Fibroblast of lung (primary cell): ENCODE measurements at regions not wholly inside any gene's neighbourhood (a gene's known extent, or its start where the extent isn't known, plus 50 kb on each side); places are given as distances from the start of the nearest gene placed in this dataset.

Experiments used
- DNase-seq, 2 donors: peaks; one replicate each; pipeline versions ENCODE4 v3.0.0 to v3.0.0-alpha.2; 2010; ENCODE audit warnings: low read depth in 2 of 2
- H2AFZ ChIP-seq: 2 replicates; pipeline ENCODE4 v1.5.1; 2012; ENCODE audit warnings: low read length, control low read depth, inconsistent platforms
- H3K27ac ChIP-seq: 2 replicates; pipeline ENCODE4 v1.5.1; 2011; ENCODE audit warnings: low read length, control low read depth; ENCODE audit not compliant: insufficient read depth
- H3K27me3 ChIP-seq: 2 replicates; pipeline ENCODE4 v1.5.1; 2011; ENCODE audit warnings: mild to moderate bottlenecking, low read length; ENCODE audit not compliant: control insufficient read depth, insufficient read depth
- H3K36me3 ChIP-seq: 2 replicates; pipeline ENCODE4 v1.5.1; 2011; ENCODE audit warnings: low read length; ENCODE audit not compliant: control insufficient read depth, insufficient read depth
- H3K4me1 ChIP-seq: 2 replicates; pipeline ENCODE4 v1.5.1; 2011; ENCODE audit warnings: low read length; ENCODE audit not compliant: control insufficient read depth, insufficient read depth; ENCODE audit errors: extremely low read depth
- H3K4me2 ChIP-seq: 2 replicates; pipeline ENCODE4 v1.5.1; 2011; ENCODE audit warnings: low read length, control low read depth; ENCODE audit not compliant: insufficient read depth; ENCODE audit errors: extremely low read depth
- H3K4me3 ChIP-seq, 4 experiments: fragments of 200-600 bp in 1 of 4; sonication (generic) in 1 of 4; replicated peaks in 1 of 4; 2 replicates each; pipeline ENCODE4 v1.5.1; 2011 to 2016; ENCODE audit warnings: low read length in 4 of 4, low read depth in 3 of 4, mild to moderate bottlenecking in 3 of 4, control low read depth in 2 of 4, inconsistent platforms in 1 of 4, mixed read lengths in 1 of 4; ENCODE audit not compliant: insufficient read depth in 1 of 4; ENCODE audit errors: control extremely low read depth in 1 of 4
- H3K79me2 ChIP-seq: 2 replicates; pipeline ENCODE4 v1.5.1; 2012; ENCODE audit warnings: mild to moderate bottlenecking, low read length, inconsistent platforms; ENCODE audit not compliant: control insufficient read depth, insufficient read depth
- H3K9ac ChIP-seq: 2 replicates; pipeline ENCODE4 v1.5.1; 2011; ENCODE audit warnings: mild to moderate bottlenecking, low read length, control low read depth; ENCODE audit not compliant: insufficient read depth
- H3K9me3 ChIP-seq: 2 replicates; pipeline ENCODE4 v1.5.1; 2012; ENCODE audit warnings: low read depth, low read length; ENCODE audit not compliant: control insufficient read depth, insufficient read depth
- H4K20me1 ChIP-seq: 2 replicates; pipeline ENCODE4 v1.5.1; 2011; ENCODE audit warnings: low read length; ENCODE audit not compliant: control insufficient read depth, insufficient read depth; ENCODE audit errors: extremely low read depth
- EZH2 ChIP-seq: IDR thresholded peaks from 2 replicates; pipeline ENCODE4 v1.5.1; 2012; ENCODE audit warnings: low read length, control low read depth, mild to moderate bottlenecking; ENCODE audit errors: missing control alignments
- TF ChIP-seq, protein P1 (sequence below), 2 donors: IDR thresholded peaks in 1 of 2; conservative IDR thresholded peaks in 1 of 2; 1 replicate in 1 of 2; 2 replicates in 1 of 2; pipeline ENCODE4 v1.5.1; 2011 to 2012; ENCODE audit warnings: low read length in 2 of 2, control low read depth in 1 of 2, inconsistent platforms in 1 of 2, low read depth in 1 of 2, mild to moderate bottlenecking in 1 of 2

DNA sequence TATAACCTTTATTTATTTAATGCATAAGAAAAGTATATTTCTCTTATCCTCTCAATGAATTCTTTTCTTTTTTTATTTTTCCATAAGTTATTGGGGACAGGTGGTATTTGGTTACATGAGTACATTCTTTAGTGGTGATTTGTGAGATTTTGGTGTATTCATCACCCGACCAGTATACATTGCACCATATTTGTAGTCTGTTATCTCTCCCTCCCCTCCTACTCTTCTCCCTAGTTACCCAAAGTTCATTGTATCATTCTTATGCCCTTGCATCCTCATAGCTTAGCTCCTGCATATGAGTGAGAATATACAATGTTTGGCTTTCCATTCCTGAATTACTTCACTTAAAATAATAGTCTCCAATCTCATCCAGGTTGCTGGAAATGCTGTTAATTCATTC, 1900.0 kb upstream of the SEL1L start:
- no peak overlapping the region for H2AFZ ChIP-seq
- no peak overlapping the region for H3K27ac ChIP-seq
- peak in 1 of 2 donors; percentile 6 for DNase-seq
- no peaks in the 10 kb centered on the region for H4K20me1 ChIP-seq
- no peaks in the 10 kb centered on the region for H3K4me1 ChIP-seq
- no peak overlapping the region for H3K9ac ChIP-seq
- no peak for TF ChIP-seq EZH2
- TF ChIP-seq, protein P1, sequence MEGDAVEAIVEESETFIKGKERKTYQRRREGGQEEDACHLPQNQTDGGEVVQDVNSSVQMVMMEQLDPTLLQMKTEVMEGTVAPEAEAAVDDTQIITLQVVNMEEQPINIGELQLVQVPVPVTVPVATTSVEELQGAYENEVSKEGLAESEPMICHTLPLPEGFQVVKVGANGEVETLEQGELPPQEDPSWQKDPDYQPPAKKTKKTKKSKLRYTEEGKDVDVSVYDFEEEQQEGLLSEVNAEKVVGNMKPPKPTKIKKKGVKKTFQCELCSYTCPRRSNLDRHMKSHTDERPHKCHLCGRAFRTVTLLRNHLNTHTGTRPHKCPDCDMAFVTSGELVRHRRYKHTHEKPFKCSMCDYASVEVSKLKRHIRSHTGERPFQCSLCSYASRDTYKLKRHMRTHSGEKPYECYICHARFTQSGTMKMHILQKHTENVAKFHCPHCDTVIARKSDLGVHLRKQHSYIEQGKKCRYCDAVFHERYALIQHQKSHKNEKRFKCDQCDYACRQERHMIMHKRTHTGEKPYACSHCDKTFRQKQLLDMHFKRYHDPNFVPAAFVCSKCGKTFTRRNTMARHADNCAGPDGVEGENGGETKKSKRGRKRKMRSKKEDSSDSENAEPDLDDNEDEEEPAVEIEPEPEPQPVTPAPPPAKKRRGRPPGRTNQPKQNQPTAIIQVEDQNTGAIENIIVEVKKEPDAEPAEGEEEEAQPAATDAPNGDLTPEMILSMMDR (conservative IDR thresholded peaks at IDR 0.05 in 1 of 2, IDR thresholded peaks at IDR 0.05 in 1 of 2; ENCODE audit: low read depth in 1 of 2, low read length in 2 of 2), result no peak
- no peaks in the 10 kb centered on the region for H3K79me2 ChIP-seq
- no peak overlapping the region for H3K4me3 ChIP-seq
- no peaks in the 10 kb centered on the region for H3K9me3 ChIP-seq
- no peaks in the 10 kb centered on the region for H3K27me3 ChIP-seq
- H3K36me3 ChIP-seq, result no peaks in the 10 kb centered on the region
- H3K4me2 ChIP-seq, result no peak overlapping the region

DNA sequence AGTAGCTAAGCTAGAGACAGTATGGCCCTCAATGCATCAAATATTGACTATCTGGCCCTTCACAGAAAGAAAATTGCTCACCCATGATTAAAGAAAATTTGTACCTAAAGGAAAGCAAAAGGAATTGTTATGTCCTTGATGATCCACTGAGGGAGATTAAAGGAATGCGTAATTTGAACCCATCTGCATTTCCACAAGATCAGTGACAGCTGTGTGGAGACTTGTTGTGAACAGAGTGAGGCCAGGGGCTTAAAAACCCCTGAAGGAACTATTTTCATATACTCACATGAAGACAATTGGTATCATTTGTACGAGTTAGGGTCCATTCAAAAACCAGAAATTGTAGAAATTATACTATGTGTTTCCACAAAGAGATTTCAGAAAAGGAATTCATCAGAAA, 1908.1 kb upstream of the SEL1L start:
- Histone ChIP-seq H4K20me1 (no peaks in the 10 kb centered on the region), H3K36me3 (no peaks in the 10 kb centered on the region), H2AFZ (no peak overlapping the region), H3K9me3 (no peaks in the 10 kb centered on the region), H3K27me3 (no peaks in the 10 kb centered on the region), H3K27ac (no peak overlapping the region), H3K79me2 (no peaks in the 10 kb centered on the region), H3K9ac (no peak overlapping the region), H3K4me3 (no peak overlapping the region), H3K4me1 (no peaks in the 10 kb centered on the region), H3K4me2 (no peak overlapping the region)
- no peak for TF ChIP-seq EZH2
- TF ChIP-seq, protein P1 (conservative IDR thresholded peaks at IDR 0.05 in 1 of 2, IDR thresholded peaks at IDR 0.05 in 1 of 2; ENCODE audit: low read depth in 1 of 2, low read length in 2 of 2), result no peak
- no peak for DNase-seq

- Histone ChIP-seq H3K4me2 (no peak overlapping the region), H3K27me3 (no peaks in the 10 kb centered on the region), H3K9me3 (no peaks in the 10 kb centered on the region), H3K27ac (no peak overlapping the region), H3K4me1 (no peaks in the 10 kb centered on the region), H3K36me3 (no peaks in the 10 kb centered on the region), H3K9ac (no peak overlapping the region), H2AFZ (no peak overlapping the region), H4K20me1 (no peaks in the 10 kb centered on the region), H3K4me3 (no peak overlapping the region), H3K79me2 (no peaks in the 10 kb centered on the region)
- TF ChIP-seq EZH2, result no peak
- TF ChIP-seq, protein P1 (conservative IDR thresholded peaks at IDR 0.05 in 1 of 2, IDR thresholded peaks at IDR 0.05 in 1 of 2; ENCODE audit: low read depth in 1 of 2, low read length in 2 of 2), result no peak
- DNase-seq, result no peak
These were observed 1921.9 kb upstream of the SEL1L start for GRCh38 chr14:83455561-83455960.
